D721Med (cell line): ENCODE measurements at regions not wholly inside any gene's neighbourhood (a gene's known extent, or its start where the extent isn't known, plus 50 kb on each side); places are given as distances from the start of the nearest gene placed in this dataset.

Experiments
- DNase-seq: peaks from one replicate; pipeline ENCODE4 v3.0.0; 2011; ENCODE audit warnings: low spot score; ENCODE audit not compliant: insufficient read length
- FAIRE-seq: peaks from 2 replicates; lab custom pipeline; 2011; peaks lifted over from hg19 to GRCh38; lab: Jason Lieb, UNC
- CTCF ChIP-seq: IDR thresholded peaks from 2 replicates; pipeline ENCODE4 v1.5.1; 2012; ENCODE audit warnings: mild to moderate bottlenecking, control low read depth; ENCODE audit not compliant: insufficient read depth; ENCODE audit errors: missing control alignments

- DNase-seq (no peak), FAIRE-seq (no peak)
- no peak for TF ChIP-seq CTCF
Observed at GRCh38 chr5:14036514-14036913, 92.0 kb upstream of the DNAH5 start.

GRCh38 chr5:14035859-14036503 is 91.5 kb upstream of the DNAH5 start:
- FAIRE-seq (no peak), DNase-seq (no peak)
- no peak for TF ChIP-seq CTCF

- FAIRE-seq (no peak), DNase-seq (no peak)
- no peak for TF ChIP-seq CTCF
Observed at GRCh38 chr5:14034963-14035362, 90.5 kb upstream of the DNAH5 start.

GRCh38 chr5:14032918-14033317 is 88.4 kb upstream of the DNAH5 start:
- no peak for TF ChIP-seq CTCF
- DNase-seq (no peak), FAIRE-seq (no peak)

- no peak for TF ChIP-seq CTCF
- FAIRE-seq (no peak), DNase-seq (no peak)
Observed at GRCh38 chr5:14028938-14029584, 84.6 kb upstream of the DNAH5 start.

- TF ChIP-seq CTCF: no peak
- no peak for DNase-seq
- FAIRE-seq: no peak
Observed at GRCh38 chr5:14028188-14028587, 83.7 kb upstream of the DNAH5 start.
